ENCODE measurements at regions not wholly inside any gene's neighbourhood (a gene's known extent, or its start where the extent isn't known, plus 50 kb on each side); places are given as distances from the start of the nearest gene placed in this dataset.

DNA sequence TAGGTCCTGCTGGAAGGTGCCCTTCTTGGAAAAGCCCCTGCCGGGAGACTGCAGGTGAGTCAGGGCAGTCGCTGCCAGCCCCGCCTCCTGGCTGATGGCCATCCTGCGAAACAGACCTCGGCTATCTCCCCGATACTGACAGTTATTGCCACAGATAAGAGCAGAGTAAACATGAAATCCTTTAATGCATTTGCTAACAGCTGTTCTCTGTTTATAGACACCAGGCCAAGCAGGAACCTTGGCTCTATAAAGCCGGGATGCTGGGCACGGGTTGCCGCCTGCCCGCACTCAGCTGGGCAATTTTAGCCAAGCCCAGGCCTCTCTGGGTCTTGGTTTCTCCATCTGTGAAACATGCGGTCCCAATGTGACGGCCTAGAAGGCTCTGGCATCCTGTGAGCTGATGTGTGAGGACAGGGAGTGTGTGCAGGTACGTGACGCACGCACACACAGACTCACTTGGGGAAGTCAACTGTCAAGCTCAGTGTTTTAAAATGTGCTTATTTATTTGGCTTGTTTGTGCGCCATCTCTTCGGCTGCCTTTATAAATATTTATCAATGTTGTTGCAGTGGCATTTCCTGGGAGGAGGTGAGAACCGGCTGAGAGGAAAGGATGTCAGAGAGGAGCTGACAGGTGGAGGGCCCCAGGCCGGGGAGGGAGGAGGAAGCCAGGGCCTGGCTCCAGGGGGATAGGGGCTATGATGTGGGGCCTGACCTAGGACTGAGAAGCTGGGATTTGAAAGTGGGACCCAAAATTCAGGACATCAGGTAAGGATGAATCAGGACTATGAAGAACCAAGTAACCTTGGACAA is 50.8 kb upstream of the PRR23E start:
- no peak overlapping the region for H3K27ac ChIP-seq
- no peaks in the 10 kb centered on the region for H3K27me3 ChIP-seq
- peak in 1 of 2 donors; percentile 43 for DNase-seq (ENCODE audit: low spot score in 2 of 2)
- no peaks in the 10 kb centered on the region for H3K36me3 ChIP-seq
- H3K4me1 ChIP-seq: no peaks in the 10 kb centered on the region
- no peak overlapping the region for H3K4me3 ChIP-seq
- intact Hi-C loops (cut with DNase I): no loop called here
- H3K9me3 ChIP-seq: no peaks in the 10 kb centered on the region
- TF ChIP-seq CTCF (IDR thresholded peaks at IDR 0.05): no peak
